ENCODE measurements at regions not wholly inside any gene's neighbourhood (a gene's known extent, or its start where the extent isn't known, plus 50 kb on each side); places are given as distances from the start of the nearest gene placed in this dataset.

GRCh38 chr10:107931808-107932207, 767.3 kb upstream of the SORCS1 start:
- no peak for DNase-seq (ENCODE audit: extremely low spot score)
- POLR2A ChIA-PET, result no interaction called here
- no peak for TF ChIP-seq L3MBTL2 (conservative IDR thresholded peaks at IDR 0.05)
- TF ChIP-seq PKNOX1 (IDR thresholded peaks at IDR 0.05), result no peak
- TF ChIP-seq BHLHE40 (IDR thresholded peaks at IDR 0.05; ENCODE audit: borderline replicate concordance), result no peak
- TF ChIP-seq FOXM1 (IDR thresholded peaks at IDR 0.05; ENCODE audit: borderline replicate concordance), result no peak
- TF ChIP-seq ARNT (IDR thresholded peaks at IDR 0.05), result no peak
- no peak for TF ChIP-seq ZNF384 (IDR thresholded peaks at IDR 0.05)
- CTCF ChIA-PET, result no interaction called here

- ChIA-PET CTCF (no interaction called here), POLR2A (no interaction called here)
- DNase-seq (ENCODE audit: extremely low spot score), result no peak
- TF ChIP-seq BHLHE40 (IDR thresholded peaks at IDR 0.05; ENCODE audit: borderline replicate concordance), result no peak
- TF ChIP-seq CTBP1 (IDR thresholded peaks at IDR 0.05; ENCODE audit: borderline replicate concordance), result no peak
- no peak for TF ChIP-seq L3MBTL2 (conservative IDR thresholded peaks at IDR 0.05)
- TF ChIP-seq PKNOX1 (IDR thresholded peaks at IDR 0.05), result no peak
- TF ChIP-seq ELF4 (IDR thresholded peaks at IDR 0.05), result no peak
- TF ChIP-seq SP1 (IDR thresholded peaks at IDR 0.05), result no peak
- no peak for TF ChIP-seq SUZ12 (IDR thresholded peaks at IDR 0.05)
- no peak for TF ChIP-seq FOXA1 (IDR thresholded peaks at IDR 0.05)
Observed at GRCh38 chr10:107930037-107930436, 765.5 kb upstream of the SORCS1 start.

GRCh38 chr10:107924458-107924857, 760.0 kb upstream of the SORCS1 start:
- ChIA-PET CTCF (no interaction called here), POLR2A (no interaction called here)
- DNase-seq (ENCODE audit: extremely low spot score), result no peak
- TF ChIP-seq TARDBP (IDR thresholded peaks at IDR 0.05) (no peak), L3MBTL2 (conservative IDR thresholded peaks at IDR 0.05) (no peak), CTBP1 (IDR thresholded peaks at IDR 0.05; ENCODE audit: borderline replicate concordance) (no peak), NFRKB (IDR thresholded peaks at IDR 0.05) (no peak), BHLHE40 (IDR thresholded peaks at IDR 0.05; ENCODE audit: borderline replicate concordance) (no peak)

GRCh38 chr10:107919626-107920235, 755.2 kb upstream of the SORCS1 start:
- DNase-seq (ENCODE audit: extremely low spot score), result no peak
- POLR2A ChIA-PET, result no interaction called here
- CTCF ChIA-PET, result no interaction called here
- TF ChIP-seq NFRKB (IDR thresholded peaks at IDR 0.05) (no peak), PKNOX1 (IDR thresholded peaks at IDR 0.05) (no peak), SP1 (IDR thresholded peaks at IDR 0.05) (no peak), ZNF384 (IDR thresholded peaks at IDR 0.05) (no peak), ELF4 (IDR thresholded peaks at IDR 0.05) (no peak), FOXA1 (IDR thresholded peaks at IDR 0.05) (no peak), CTBP1 (IDR thresholded peaks at IDR 0.05; ENCODE audit: borderline replicate concordance) (no peak), ARNT (IDR thresholded peaks at IDR 0.05) (no peak), FOXK2 (IDR thresholded peaks at IDR 0.05) (no peak), BHLHE40 (IDR thresholded peaks at IDR 0.05; ENCODE audit: borderline replicate concordance) (no peak), SUZ12 (IDR thresholded peaks at IDR 0.05) (no peak), TARDBP (IDR thresholded peaks at IDR 0.05) (no peak)

GRCh38 chr10:107918171-107918570, 753.7 kb upstream of the SORCS1 start:
- ChIA-PET CTCF (no interaction called here), POLR2A (no interaction called here)
- no peak for DNase-seq (ENCODE audit: extremely low spot score)
- no peak for TF ChIP-seq PKNOX1 (IDR thresholded peaks at IDR 0.05)
- no peak for TF ChIP-seq L3MBTL2 (conservative IDR thresholded peaks at IDR 0.05)
- no peak for TF ChIP-seq FOXA1 (IDR thresholded peaks at IDR 0.05)
- TF ChIP-seq FOXK2 (IDR thresholded peaks at IDR 0.05), result no peak

GRCh38 chr10:107915215-107915610, 750.7 kb upstream of the SORCS1 start:
- DNase-seq (ENCODE audit: extremely low spot score), result no peak
- ChIA-PET CTCF (no interaction called here), POLR2A (no interaction called here)
- TF ChIP-seq ARNT (IDR thresholded peaks at IDR 0.05), result no peak
- no peak for TF ChIP-seq NFRKB (IDR thresholded peaks at IDR 0.05)
- TF ChIP-seq ZNF384 (IDR thresholded peaks at IDR 0.05), result no peak
- TF ChIP-seq ELF4 (IDR thresholded peaks at IDR 0.05), result no peak
- TF ChIP-seq LEF1 (IDR thresholded peaks at IDR 0.05; ENCODE audit: borderline replicate concordance), result no peak
- no peak for TF ChIP-seq SUZ12 (IDR thresholded peaks at IDR 0.05)
- TF ChIP-seq BHLHE40 (IDR thresholded peaks at IDR 0.05; ENCODE audit: borderline replicate concordance), result no peak
- TF ChIP-seq FOXM1 (IDR thresholded peaks at IDR 0.05; ENCODE audit: borderline replicate concordance), result no peak
- no peak for TF ChIP-seq FOXA1 (IDR thresholded peaks at IDR 0.05)
- TF ChIP-seq TARDBP (IDR thresholded peaks at IDR 0.05), result no peak
- no peak for TF ChIP-seq HDGF (IDR thresholded peaks at IDR 0.05; ENCODE audit: borderline replicate concordance)
- no peak for TF ChIP-seq PKNOX1 (IDR thresholded peaks at IDR 0.05)

All from HEK293T (cell line).